GM18505 (cell line): ENCODE measurements at regions not wholly inside any gene's neighbourhood (a gene's known extent, or its start where the extent isn't known, plus 50 kb on each side); places are given as distances from the start of the nearest gene placed in this dataset.

Experiments
- ATAC-seq: cut with Tn5 transposase; IDR thresholded peaks from one replicate; pipeline ENCODE4 v1.9.1; 2021; ENCODE audit not compliant: unreplicated experiment
- POLR2A ChIP-seq: IDR thresholded peaks from 4 replicates; pipeline ENCODE4 v1.6.1; 2011; ENCODE audit warnings: borderline replicate concordance; ENCODE audit not compliant: insufficient read depth, insufficient read length; ENCODE audit errors: extremely low read depth

GRCh38 chr3:80036176-80036575, 268.4 kb upstream of the ROBO1 start:
- no peak for ATAC-seq

GRCh38 chr3:80035021-80035420, 267.2 kb upstream of the ROBO1 start:
- ATAC-seq = no peak
- TF ChIP-seq POLR2A = no peak

More at GRCh38 chr3:80036176-80036575, 268.4 kb upstream of the ROBO1 start:
- no peak for TF ChIP-seq POLR2A

GRCh38 chr3:80023010-80023409, 255.2 kb upstream of the ROBO1 start:
- TF ChIP-seq POLR2A = no peak

GRCh38 chr3:80018375-80018774, 250.6 kb upstream of the ROBO1 start:
- ATAC-seq = no peak
- TF ChIP-seq POLR2A = no peak

More at GRCh38 chr3:80023010-80023409, 255.2 kb upstream of the ROBO1 start:
- ATAC-seq = no peak

DNA sequence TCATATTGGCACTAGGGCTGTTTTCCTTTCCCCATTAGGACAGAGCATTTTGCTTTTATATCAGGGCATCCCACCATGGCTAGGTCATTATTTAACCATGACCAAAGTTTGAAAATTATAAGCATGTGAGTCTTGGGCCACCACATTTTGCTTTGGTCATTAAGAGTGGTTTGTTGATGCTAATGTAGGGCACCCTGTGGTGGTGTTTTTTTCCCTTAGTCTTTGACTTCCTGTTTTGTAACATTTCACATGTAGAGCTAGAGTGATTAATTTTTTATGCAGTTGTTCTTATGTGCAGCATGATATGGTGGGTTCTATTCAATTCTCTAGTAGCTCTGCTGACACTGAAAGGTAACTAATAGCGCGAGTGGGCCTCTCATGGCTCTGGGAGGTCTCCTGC, 249.6 kb upstream of the ROBO1 start:
- no peak for ATAC-seq

GRCh38 chr3:80014576-80014975, 246.8 kb upstream of the ROBO1 start:
- no peak for ATAC-seq
- TF ChIP-seq POLR2A = no peak

More for the DNA sequence above, 249.6 kb upstream of the ROBO1 start:
- TF ChIP-seq POLR2A = no peak

DNA sequence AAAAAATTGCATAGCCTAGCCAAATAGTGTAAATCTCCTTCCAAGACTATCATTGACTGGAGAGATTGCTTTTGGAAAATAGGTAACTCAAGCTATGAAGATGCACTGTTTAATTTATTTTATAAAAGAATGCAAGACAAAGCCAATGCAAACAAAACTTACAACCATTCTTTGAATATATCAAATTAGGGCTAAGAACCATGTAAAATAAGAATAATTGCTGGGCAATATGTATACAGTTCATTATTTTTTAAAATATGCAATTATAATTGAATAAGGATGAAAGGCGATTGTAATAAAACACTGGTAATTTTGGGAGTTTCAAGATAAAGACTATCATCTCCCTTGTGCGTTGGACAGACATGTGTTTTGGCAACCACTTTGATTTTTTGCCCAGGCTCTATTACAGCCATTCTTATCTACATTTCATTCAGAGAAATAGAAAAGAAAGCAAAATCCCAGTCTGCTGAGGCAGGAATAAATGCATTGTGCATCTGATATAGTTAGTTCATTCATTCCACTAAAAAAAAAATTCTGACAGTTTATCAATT, 242.3 kb upstream of the ROBO1 start:
- ATAC-seq = no peak
- no peak for TF ChIP-seq POLR2A

DNA sequence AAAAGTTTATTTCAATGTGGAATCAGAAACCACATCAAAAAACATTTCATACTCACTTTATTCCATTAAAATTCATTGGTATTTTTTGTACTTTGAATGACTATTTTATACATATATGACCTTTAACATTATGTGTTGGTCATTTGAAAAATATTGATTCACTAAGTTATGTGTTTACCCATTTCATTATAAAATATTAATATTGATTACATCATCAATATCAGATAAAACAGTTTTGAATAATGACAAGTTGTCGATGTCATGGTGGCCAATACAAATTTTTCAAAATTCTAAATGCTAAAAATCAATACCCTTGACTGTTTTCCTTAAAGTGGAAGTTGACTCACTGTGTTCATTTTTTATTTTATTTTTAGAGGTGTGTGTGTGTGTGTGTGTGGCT, 239.7 kb upstream of the ROBO1 start:
- ATAC-seq = no peak
- no peak for TF ChIP-seq POLR2A

DNA sequence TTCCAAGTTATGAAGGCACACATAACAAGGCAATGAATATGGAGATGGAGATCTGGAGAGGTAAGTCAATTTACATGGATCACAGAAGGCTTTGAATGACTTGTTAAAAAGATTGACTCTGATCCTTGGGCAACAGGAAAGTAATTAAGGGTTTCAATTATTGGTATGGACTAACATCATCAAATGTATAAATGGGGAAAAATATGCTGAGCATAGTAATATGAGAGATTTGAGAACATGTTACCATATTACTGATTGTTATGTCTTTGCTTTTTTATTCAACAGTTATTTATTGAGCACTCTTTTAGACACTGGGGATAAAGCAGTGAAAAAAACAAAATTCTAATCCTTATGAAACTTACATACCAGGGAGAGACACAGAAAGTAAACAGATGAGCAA, 238.5 kb upstream of the ROBO1 start:
- no peak for TF ChIP-seq POLR2A
- ATAC-seq = no peak

DNA sequence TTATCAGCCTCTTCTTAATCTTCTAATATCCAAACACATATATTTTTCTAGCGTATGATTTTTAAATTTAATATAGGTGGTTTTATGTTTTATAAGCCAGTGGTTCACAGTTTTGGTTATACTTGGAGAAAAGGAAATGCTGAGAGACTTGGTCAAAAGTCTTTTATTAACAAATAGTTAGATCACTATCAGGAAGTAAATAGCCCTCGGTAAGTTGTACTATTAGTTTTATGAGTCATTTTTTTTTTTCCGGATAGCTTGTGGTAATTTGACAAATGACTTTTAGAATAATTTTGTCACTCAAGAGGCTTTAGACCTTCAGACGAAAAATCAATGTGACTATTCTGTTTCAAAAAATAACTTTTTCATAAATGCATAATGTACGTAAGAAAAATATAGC, 232.2 kb upstream of the ROBO1 start:
- TF ChIP-seq POLR2A = no peak
- ATAC-seq = no peak

DNA sequence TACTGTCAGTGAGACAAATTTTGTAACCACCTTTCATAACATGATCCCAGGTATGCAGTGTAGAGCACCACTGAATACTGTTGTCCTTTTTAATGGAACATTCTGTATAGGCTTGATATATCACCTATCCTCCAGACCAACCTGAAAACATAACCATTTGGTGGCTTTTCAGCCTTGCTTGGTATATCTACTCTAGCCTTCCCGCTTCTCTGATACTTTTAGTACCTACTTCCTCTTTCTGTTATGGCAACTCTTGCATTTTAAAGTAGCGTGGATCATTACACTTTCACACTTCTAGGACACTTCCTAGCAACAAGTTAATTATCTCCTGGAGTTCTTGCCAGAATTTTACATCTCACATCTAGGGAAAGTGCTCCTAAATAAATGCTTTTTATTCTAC, 226.6 kb upstream of the ROBO1 start:
- no peak for ATAC-seq
- no peak for TF ChIP-seq POLR2A

GRCh38 chr3:79986338-79986737, 218.5 kb upstream of the ROBO1 start:
- no peak for ATAC-seq
- TF ChIP-seq POLR2A = no peak

DNA sequence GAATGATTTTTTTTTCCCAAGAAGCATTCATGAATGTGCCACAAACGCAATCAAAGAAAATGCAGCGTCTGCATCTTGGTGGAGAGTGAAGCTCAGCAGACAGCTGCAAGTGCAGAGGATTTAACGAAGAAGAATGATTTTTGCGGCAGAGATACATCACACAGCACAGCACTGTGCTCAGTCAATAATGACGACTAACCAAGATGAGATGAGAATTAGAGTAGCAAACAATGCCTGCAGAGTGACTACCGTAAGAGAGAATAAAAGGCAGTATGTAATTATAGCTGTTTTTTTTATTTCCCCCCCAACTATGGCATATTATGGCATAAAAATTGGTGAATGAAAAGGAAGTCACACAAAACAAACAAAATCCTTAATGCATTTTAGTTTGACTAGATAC, 218.0 kb upstream of the ROBO1 start:
- no peak for ATAC-seq
- TF ChIP-seq POLR2A = no peak

- TF ChIP-seq POLR2A = no peak
- no peak for ATAC-seq
Observed at GRCh38 chr3:79983118-79983517, 215.3 kb upstream of the ROBO1 start.

GRCh38 chr3:79979990-79980389, 212.2 kb upstream of the ROBO1 start:
- TF ChIP-seq POLR2A = no peak
- ATAC-seq = no peak
